ENCODE measurements at regions not wholly inside any gene's neighbourhood (a gene's known extent, or its start where the extent isn't known, plus 50 kb on each side); places are given as distances from the start of the nearest gene placed in this dataset.

- TF ChIP-seq CTCF (IDR thresholded peaks at IDR 0.05; ENCODE audit: extremely low read depth in 1 of 2, insufficient read depth in 1 of 2, low read depth in 1 of 2, low read length in 2 of 2) (no peak), EZH2 (IDR thresholded peaks at IDR 0.05; ENCODE audit: borderline replicate concordance, low read depth, low read length, severe bottlenecking) (no peak), POLR2A (IDR thresholded peaks at IDR 0.05; ENCODE audit: low read depth, low read length) (no peak)
Measured at GRCh38 chr7:156091519-156092080, 279.3 kb upstream of the SHH start.
